Hepatocyte (in vitro differentiated cells): ENCODE measurements at regions not wholly inside any gene's neighbourhood (a gene's known extent, or its start where the extent isn't known, plus 50 kb on each side); places are given as distances from the start of the nearest gene placed in this dataset.

Experiments used
- DNase-seq: peaks from one replicate; pipeline ENCODE4 v3.0.0-alpha.2; 2016; ENCODE audit warnings: low spot score
- H2AFZ ChIP-seq: fragments of 200-600 bp; sonication (generic); 2 replicates; pipeline ENCODE4 v1.6.0; 2016; ENCODE audit warnings: antibody characterized with exemption, mild to moderate bottlenecking
- H3K27ac ChIP-seq: fragments of 200-600 bp; sonication (generic); 2 replicates; pipeline ENCODE4 v1.5.1; 2016; ENCODE audit warnings: mild to moderate bottlenecking
- H3K27me3 ChIP-seq: fragments of 200-600 bp; sonication (generic); 2 replicates; pipeline ENCODE4 v1.6.1; 2016
- H3K36me3 ChIP-seq: fragments of 200-600 bp; sonication (generic); replicated peaks from 2 replicates; pipeline ENCODE4 v1.5.1; 2016; ENCODE audit warnings: low read depth; ENCODE audit not compliant: insufficient read depth
- H3K4me1 ChIP-seq: fragments of 200-600 bp; sonication (generic); 2 replicates; pipeline ENCODE4 v1.5.1; 2016; ENCODE audit warnings: mild to moderate bottlenecking, moderate library complexity; ENCODE audit not compliant: insufficient read depth
- H3K4me2 ChIP-seq: fragments of 200-600 bp; sonication (generic); 2 replicates; pipeline ENCODE4 v1.6.0; 2016
- H3K4me3 ChIP-seq: fragments of 200-600 bp; sonication (generic); 2 replicates; pipeline ENCODE4 v1.5.1; 2016; ENCODE audit warnings: mild to moderate bottlenecking
- H3K79me2 ChIP-seq: fragments of 200-600 bp; sonication (generic); 2 replicates; pipeline ENCODE4 v1.6.0; 2017; ENCODE audit warnings: mild to moderate bottlenecking
- H3K9me2 ChIP-seq: fragments of 200-600 bp; sonication (generic); replicated peaks from 2 replicates; pipeline ENCODE4 v1.6.0; 2017; ENCODE audit warnings: mild to moderate bottlenecking; ENCODE audit not compliant: insufficient read depth
- H3K9me3 ChIP-seq: fragments of 200-600 bp; sonication (generic); 2 replicates; pipeline ENCODE4 v1.5.1; 2016; ENCODE audit warnings: low read depth, mild to moderate bottlenecking
- H4K20me1 ChIP-seq: fragments of 200-600 bp; sonication (generic); 2 replicates; pipeline ENCODE4 v1.6.0; 2016; ENCODE audit warnings: mild to moderate bottlenecking; ENCODE audit not compliant: insufficient read depth, poor library complexity, severe bottlenecking
- CTCF ChIP-seq: fragments of 200-600 bp; sonication (generic); IDR thresholded peaks from 2 replicates; pipeline ENCODE4 v1.5.1; 2016; ENCODE audit warnings: antibody characterized with exemption, mild to moderate bottlenecking; ENCODE audit not compliant: poor library complexity
- EZH2 ChIP-seq: fragments of 200-600 bp; sonication (generic); IDR thresholded peaks from 2 replicates; pipeline ENCODE4 v1.6.1; 2016; ENCODE audit warnings: antibody characterized with exemption, mild to moderate bottlenecking, borderline replicate concordance
- EZH2phosphoT487 ChIP-seq: fragments of 200-600 bp; sonication (generic); IDR thresholded peaks from one replicate; pipeline ENCODE4 v1.6.1; 2018; ENCODE audit warnings: antibody characterized with exemption, mild to moderate bottlenecking, low read depth, moderate library complexity; ENCODE audit not compliant: unreplicated experiment, severe bottlenecking
- WGBS: methylation state at CpG from one replicate; pipeline ENCODE4 v1.1.6; 2016; ENCODE audit warnings: low lambda C conversion rate; ENCODE audit errors: missing lambda C conversion rate; 5-methylcytosine and 5-hydroxymethylcytosine counted together

- no peak for DNase-seq
- Histone ChIP-seq H3K4me1 (peaks cover 10% of the 10 kb centered on the region), H3K9me3 (no peaks in the 10 kb centered on the region), H3K36me3 (no peaks in the 10 kb centered on the region), H3K79me2 (no peaks in the 10 kb centered on the region), H3K9me2 (no peaks in the 10 kb centered on the region), H3K27me3 (no peaks in the 10 kb centered on the region), H3K4me2 (no peak overlapping the region), H3K4me3 (no peak overlapping the region), H4K20me1 (no peaks in the 10 kb centered on the region), H2AFZ (no peak overlapping the region), H3K27ac (no peak overlapping the region)
- no peak for TF ChIP-seq CTCF
- TF ChIP-seq EZH2phosphoT487 = no peak
- no peak for TF ChIP-seq EZH2
- 93% methylated on average over 3 of the region's 3 CpGs for WGBS
These were observed 495.2 kb upstream of the IGFBP7 start for GRCh38 chr4:57605376-57605775.

GRCh38 chr4:57602141-57602540 is 492.0 kb upstream of the IGFBP7 start:
- no peaks in the 10 kb centered on the region for H3K27me3 ChIP-seq
- no peaks in the 10 kb centered on the region for H3K4me1 ChIP-seq
- no peak for DNase-seq
- TF ChIP-seq EZH2 (no peak), CTCF (no peak), EZH2phosphoT487 (no peak)
- 96% methylated on average over 1 of the region's 1 CpG for WGBS
- H2AFZ ChIP-seq = no peak overlapping the region
- no peaks in the 10 kb centered on the region for H3K79me2 ChIP-seq
- H3K4me2 ChIP-seq = no peak overlapping the region
- no peaks in the 10 kb centered on the region for H3K9me3 ChIP-seq
- H3K27ac ChIP-seq = no peak overlapping the region
- H3K4me3 ChIP-seq = no peak overlapping the region
- no peaks in the 10 kb centered on the region for H3K36me3 ChIP-seq
- H4K20me1 ChIP-seq = no peaks in the 10 kb centered on the region
- no peaks in the 10 kb centered on the region for H3K9me2 ChIP-seq

GRCh38 chr4:57591073-57591472 is 480.9 kb upstream of the IGFBP7 start:
- H3K4me2 ChIP-seq = no peak overlapping the region
- H3K36me3 ChIP-seq = no peaks in the 10 kb centered on the region
- H3K79me2 ChIP-seq = no peaks in the 10 kb centered on the region
- H3K4me3 ChIP-seq = no peak overlapping the region
- H3K27me3 ChIP-seq = no peaks in the 10 kb centered on the region
- WGBS = 68% methylated on average over 4 of the region's 4 CpGs
- no peak for TF ChIP-seq EZH2
- no peak for TF ChIP-seq EZH2phosphoT487
- no peak for TF ChIP-seq CTCF
- no peak overlapping the region for H3K27ac ChIP-seq
- no peaks in the 10 kb centered on the region for H3K9me2 ChIP-seq
- no peaks in the 10 kb centered on the region for H4K20me1 ChIP-seq
- no peak overlapping the region for H2AFZ ChIP-seq
- H3K4me1 ChIP-seq = no peaks in the 10 kb centered on the region
- no peaks in the 10 kb centered on the region for H3K9me3 ChIP-seq
- DNase-seq = no peak

GRCh38 chr4:57588557-57588956 is 478.4 kb upstream of the IGFBP7 start:
- no peaks in the 10 kb centered on the region for H3K4me1 ChIP-seq
- H3K79me2 ChIP-seq = no peaks in the 10 kb centered on the region
- DNase-seq = no peak
- no peaks in the 10 kb centered on the region for H3K9me2 ChIP-seq
- no peaks in the 10 kb centered on the region for H3K27me3 ChIP-seq
- TF ChIP-seq EZH2phosphoT487 (no peak), EZH2 (no peak), CTCF (no peak)
- H3K27ac ChIP-seq = no peak overlapping the region
- no peak overlapping the region for H3K4me2 ChIP-seq
- no peaks in the 10 kb centered on the region for H3K36me3 ChIP-seq
- H3K9me3 ChIP-seq = no peaks in the 10 kb centered on the region
- H2AFZ ChIP-seq = no peak overlapping the region
- H3K4me3 ChIP-seq = no peak overlapping the region
- no peaks in the 10 kb centered on the region for H4K20me1 ChIP-seq
